H1 (cell line): ENCODE measurements at regions not wholly inside any gene's neighbourhood (a gene's known extent, or its start where the extent isn't known, plus 50 kb on each side); places are given as distances from the start of the nearest gene placed in this dataset.

Experiments
- CTCF ChIA-PET: fragments of 300-600 bp; sonication (Branson Sonifier 250); formaldehyde crosslinking; loops from one replicate; lab custom pipeline; 2021; ENCODE audit not compliant: partially characterized antibody; lab: Charles Lee
- POLR2A ChIA-PET: fragments of 300-600 bp; sonication (Branson Sonifier 250); formaldehyde crosslinking; loops from one replicate; lab custom pipeline; 2021; ENCODE audit warnings: inconsistent platforms; ENCODE audit not compliant: partially characterized antibody; lab: Charles Lee
- DNase-seq, 2 experiments: peaks; one replicate each; pipeline versions ENCODE4 v3.0.0 to v3.0.0-alpha.2; 2010 to 2022; ENCODE audit warnings: low spot score in 2 of 2, low read depth in 1 of 2, mixed read lengths in 1 of 2
- FAIRE-seq: peaks from 2 replicates; lab custom pipeline; 2011; peaks lifted over from hg19 to GRCh38; lab: Jason Lieb, UNC
- H2AFZ ChIP-seq: 2 replicates; pipeline ENCODE4 v1.8.1; 2012; ENCODE audit warnings: low read length, inconsistent platforms
- H2AK5ac ChIP-seq: 2 replicates; pipeline ENCODE4 v1.6.1; 2013; ENCODE audit warnings: low read depth, low read length
- H2BK120ac ChIP-seq: replicated peaks from 2 replicates; pipeline ENCODE3; 2013; ENCODE audit warnings: low read depth, low read length, inconsistent platforms
- H2BK12ac ChIP-seq: 2 replicates; pipeline ENCODE4 v1.6.1; 2013; ENCODE audit warnings: low read depth, low read length
- H2BK15ac ChIP-seq: 2 replicates; pipeline ENCODE4 v1.6.1; 2013; ENCODE audit warnings: low read length
- H2BK20ac ChIP-seq: 2 replicates; pipeline ENCODE4 v1.6.1; 2013; ENCODE audit warnings: low read length
- H2BK5ac ChIP-seq: 2 replicates; pipeline ENCODE4 v1.6.1; 2013; ENCODE audit warnings: low read depth, low read length
- H3K14ac ChIP-seq: 2 replicates; pipeline ENCODE4 v1.6.1; 2013; ENCODE audit warnings: inconsistent platforms; ENCODE audit not compliant: insufficient read length
- H3K18ac ChIP-seq: 2 replicates; pipeline ENCODE4 v1.6.1; 2013; ENCODE audit warnings: low read length; ENCODE audit errors: extremely low read depth
- H3K23ac ChIP-seq: 2 replicates; pipeline ENCODE4 v1.6.1; 2013; ENCODE audit warnings: inconsistent platforms; ENCODE audit not compliant: insufficient read length
- H3K23me2 ChIP-seq: 2 replicates; pipeline ENCODE4 v1.6.1; 2013; ENCODE audit warnings: low read depth, low read length
- H3K27ac ChIP-seq: 2 replicates; pipeline ENCODE4 v1.6.1; 2011; ENCODE audit warnings: low read depth, low read length, inconsistent platforms
- H3K27me3 ChIP-seq, 4 experiments: replicated peaks in 1 of 4; 1 replicate in 1 of 4; 2 replicates in 3 of 4; pipeline versions ENCODE4 v1.6.1 to v1.8.1; 2011 to 2013; ENCODE audit warnings: low read length in 3 of 4, mild to moderate bottlenecking in 3 of 4, inconsistent platforms in 2 of 4, mixed read lengths in 2 of 4, moderate library complexity in 1 of 4; ENCODE audit not compliant: control insufficient read depth in 3 of 4, insufficient read depth in 3 of 4; ENCODE audit errors: extremely low read depth in 1 of 4
- H3K36me3 ChIP-seq, 4 experiments: 2 replicates each; pipeline versions ENCODE4 v1.6.1 to v1.8.1; 2011 to 2013; ENCODE audit warnings: mild to moderate bottlenecking in 4 of 4, low read length in 3 of 4, moderate library complexity in 2 of 4, control low read depth in 1 of 4, inconsistent platforms in 1 of 4; ENCODE audit not compliant: insufficient read depth in 4 of 4, control insufficient read depth in 2 of 4
- H3K4ac ChIP-seq: replicated peaks from 2 replicates; pipeline ENCODE3; 2013; ENCODE audit warnings: low read length, low read depth, mixed read lengths, inconsistent platforms; ENCODE audit not compliant: insufficient read length
- H3K4me1 ChIP-seq, 4 experiments: replicated peaks in 1 of 4; 1 replicate in 1 of 4; 2 replicates in 3 of 4; pipeline versions ENCODE4 v1.6.1 to v1.8.1; 2011 to 2013; ENCODE audit warnings: low read length in 3 of 4, inconsistent platforms in 2 of 4, mixed read lengths in 1 of 4; ENCODE audit not compliant: insufficient read depth in 4 of 4, control insufficient read depth in 3 of 4
- H3K4me2 ChIP-seq, 2 experiments: 2 replicates each; pipeline versions ENCODE4 v1.6.1 to v1.8.1; 2011 to 2013; ENCODE audit warnings: low read depth in 2 of 2, low read length in 2 of 2, control low read depth in 1 of 2, inconsistent platforms in 1 of 2, mild to moderate bottlenecking in 1 of 2; ENCODE audit not compliant: insufficient read depth in 1 of 2
- H3K4me3 ChIP-seq, 4 experiments: fragments of 200-600, 300-600 bp in 1 of 4; sonication (generic), shearing (Covaris generic), sonication (Bioruptor Twin) in 1 of 4; 2 replicates each; pipeline versions ENCODE4 v1.5.1 to v1.8.1; 2011 to 2016; ENCODE audit warnings: low read length in 4 of 4, low read depth in 3 of 4, control low read depth in 2 of 4, inconsistent platforms in 2 of 4, mild to moderate bottlenecking in 2 of 4, mixed read lengths in 1 of 4, moderate library complexity in 1 of 4; ENCODE audit not compliant: insufficient read depth in 2 of 4; ENCODE audit errors: extremely low read depth in 1 of 4
- H3K56ac ChIP-seq: replicated peaks from 2 replicates; pipeline ENCODE3; 2013; ENCODE audit warnings: low read depth, mild to moderate bottlenecking, mixed read lengths, low read length, inconsistent platforms; ENCODE audit not compliant: insufficient read length
- H3K79me1 ChIP-seq: 2 replicates; pipeline ENCODE4 v1.6.1; 2013; ENCODE audit warnings: low read depth, low read length, control low read depth
- H3K79me2 ChIP-seq, 2 experiments: 2 replicates each; pipeline versions ENCODE4 v1.6.1 to v1.8.1; 2012 to 2013; ENCODE audit warnings: low read length in 2 of 2, mild to moderate bottlenecking in 2 of 2, inconsistent platforms in 1 of 2; ENCODE audit not compliant: insufficient read depth in 2 of 2, control insufficient read depth in 1 of 2
- H3K9ac ChIP-seq, 4 experiments: replicated peaks in 1 of 4; 1 replicate in 1 of 4; 2 replicates in 3 of 4; pipeline versions ENCODE4 v1.6.1 to v1.8.1; 2011 to 2013; ENCODE audit warnings: low read depth in 3 of 4, low read length in 3 of 4, control low read depth in 2 of 4, mild to moderate bottlenecking in 2 of 4, moderate library complexity in 2 of 4, inconsistent platforms in 1 of 4; ENCODE audit errors: extremely low read depth in 1 of 4
- H3K9me3 ChIP-seq, 2 experiments: 2 replicates each; pipeline versions ENCODE4 v1.6.1 to v1.8.1; 2012 to 2013; ENCODE audit warnings: mild to moderate bottlenecking in 2 of 2, moderate library complexity in 2 of 2, control low read depth in 1 of 2, inconsistent platforms in 1 of 2, low read depth in 1 of 2, low read length in 1 of 2, mixed read lengths in 1 of 2; ENCODE audit not compliant: insufficient read depth in 2 of 2
- H4K20me1 ChIP-seq, 2 experiments: replicated peaks in 1 of 2; 2 replicates each; pipeline versions ENCODE3 to v1.8.1; 2011 to 2013; ENCODE audit warnings: inconsistent platforms in 2 of 2, low read length in 2 of 2, mild to moderate bottlenecking in 1 of 2; ENCODE audit not compliant: insufficient read depth in 2 of 2, control insufficient read depth in 1 of 2
- H4K5ac ChIP-seq: 2 replicates; pipeline ENCODE4 v1.6.1; 2013; ENCODE audit warnings: low read length, low read depth, mixed read lengths, inconsistent platforms; ENCODE audit not compliant: insufficient read length
- H4K8ac ChIP-seq: 2 replicates; pipeline ENCODE4 v1.8.0; 2013; ENCODE audit warnings: mild to moderate bottlenecking, moderate library complexity, low read length, inconsistent platforms; ENCODE audit not compliant: insufficient read depth; ENCODE audit errors: extremely low read depth
- H4K91ac ChIP-seq: replicated peaks from 2 replicates; pipeline ENCODE3; 2013; ENCODE audit warnings: low read length, mixed read lengths, inconsistent platforms; ENCODE audit not compliant: insufficient read length
- KDM4A ChIP-seq: IDR thresholded peaks from one replicate; pipeline ENCODE4 v1.7.1; 2012; ENCODE audit warnings: low read depth, mild to moderate bottlenecking, moderate library complexity, low read length, inconsistent platforms; ENCODE audit not compliant: severe bottlenecking
- MAFK ChIP-seq: IDR thresholded peaks from 2 replicates; pipeline ENCODE4 v1.6.1; 2012; ENCODE audit warnings: low read depth, mild to moderate bottlenecking, improper control_type of control experiment, low read length
- WGBS, 2 experiments: shearing (Covaris generic) in 1 of 2; methylation state at CpG; one replicate each; pipeline versions ENCODE4 v1.1.6 to v1.1.7; 2013 to 2015; ENCODE audit warnings: low lambda C conversion rate in 2 of 2, mixed read lengths in 2 of 2, inconsistent platforms in 1 of 2, low coverage in 1 of 2, missing lambda C conversion rate in 1 of 2; ENCODE audit not compliant: insufficient replicate concordance in 2 of 2, insufficient coverage in 1 of 2, insufficient read length in 1 of 2; ENCODE audit errors: extremely low coverage in 1 of 2, missing lambda C conversion rate in 1 of 2; 5-methylcytosine and 5-hydroxymethylcytosine counted together

GRCh38 chr1:98073106-98073505, 152.3 kb upstream of the DPYD start:
- Histone ChIP-seq H4K8ac (no peak overlapping the region), H3K79me2 (no peaks in the 10 kb centered on the region), H2BK5ac (no peak overlapping the region), H3K4me1 (peaks cover 0 to 3% (median 1%) of the 10 kb centered on the region in 4 experiments; a peak in 2 of 7 replicates), H4K91ac (no peak overlapping the region), H2BK120ac (no peak overlapping the region), H4K20me1 (no peaks in the 10 kb centered on the region), H2AK5ac (no peak overlapping the region), H3K36me3 (no peaks in the 10 kb centered on the region), H4K5ac (no peak overlapping the region), H3K56ac (no peak overlapping the region), H3K27me3 (no peaks in the 10 kb centered on the region), H2BK12ac (no peak overlapping the region), H3K4me3 (no peak overlapping the region), H3K9me3 (no peaks in the 10 kb centered on the region), H2AFZ (no peak overlapping the region), H3K23ac (no peak overlapping the region), H3K14ac (no peak overlapping the region), H3K4me2 (no peak overlapping the region), H3K79me1 (no peaks in the 10 kb centered on the region), H3K4ac (no peak overlapping the region), H3K18ac (no peak overlapping the region), H3K23me2 (no peaks in the 10 kb centered on the region), H2BK20ac (no peak overlapping the region), H2BK15ac (no peak overlapping the region), H3K27ac (no peak overlapping the region), H3K9ac (no peak overlapping the region)
- no peak for FAIRE-seq
- CTCF ChIA-PET: interaction anchor here (0.9 to 3.1 kb wide), 2 partner anchors 19 to 28 kb away, joined by 3 to 11 read pairs; no protein-coding TSS in a partner anchor
- TF ChIP-seq KDM4A: no peak
- no peak for TF ChIP-seq MAFK
- no peak for DNase-seq
- POLR2A ChIA-PET: no interaction called here
- 91% methylated on average over 3 of the region's 3 CpGs; no CpG with 5 or more reads in 1 of the 2 experiments for WGBS, 2 experiments
